ENCODE measurements at regions not wholly inside any gene's neighbourhood (a gene's known extent, or its start where the extent isn't known, plus 50 kb on each side); places are given as distances from the start of the nearest gene placed in this dataset.

DNA sequence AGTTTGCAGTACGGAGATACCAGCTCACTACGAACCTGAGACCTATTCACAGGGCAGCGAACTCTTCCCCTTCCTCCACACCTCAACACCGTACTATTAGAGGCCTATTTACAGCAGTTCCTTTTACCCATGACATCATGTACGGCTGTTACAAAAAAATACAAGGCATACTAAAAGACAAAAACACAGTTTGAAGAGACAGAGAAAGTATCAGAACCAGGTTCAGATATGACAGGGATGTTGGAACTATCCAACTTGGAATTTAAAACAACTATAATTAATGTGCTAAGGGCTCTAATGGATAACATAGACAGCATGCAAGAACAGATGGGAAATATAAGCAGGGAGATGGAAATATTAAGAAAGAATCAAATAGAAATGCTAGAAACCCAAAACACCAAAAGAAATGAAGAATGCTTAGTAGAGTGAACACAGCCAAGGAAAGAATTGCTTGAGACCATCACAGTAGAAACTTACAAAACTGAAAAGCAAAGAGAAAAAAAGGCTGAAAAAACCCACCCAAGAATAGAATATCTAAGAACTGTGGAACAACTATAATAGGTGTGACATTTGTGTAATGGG is 99.2 kb upstream of the ZNF521 start:
- no peak overlapping the region for H3K23ac ChIP-seq (ENCODE audit: low read depth, low read length)
- H2AK5ac ChIP-seq (ENCODE audit: low read depth, low read length): no peak overlapping the region
- DNase-seq: no peak
- no peak overlapping the region for H2BK20ac ChIP-seq (ENCODE audit: low read depth, low read length)
- intact Hi-C loops (cut with micrococcal nuclease) (no loop called here), in situ Hi-C loops (cut with MboI; ENCODE audit: low sequenced_read_pairs) (no loop called here), dilution Hi-C loops (cut with HindIII; ENCODE audit: low sequenced_read_pairs, unreplicated experiment) (no loop called here)
- no CpG with 5 or more reads among the region's 5 CpGs for WGBS, 2 experiments (ENCODE audit: extremely low coverage in 2 of 2, insufficient read length in 1 of 2)
- H3K14ac ChIP-seq (replicated peaks; ENCODE audit: low read depth, low read length): no peak overlapping the region
- no peak overlapping the region for H4K8ac ChIP-seq (ENCODE audit: low read depth in 2 of 2, low read length in 2 of 2)
- H3K27ac ChIP-seq (ENCODE audit: insufficient read depth, low read length): no peak overlapping the region
- no peak overlapping the region for H3K4ac ChIP-seq (ENCODE audit: low read depth, low read length)
- no peak overlapping the region for H3K9ac ChIP-seq (ENCODE audit: low read depth, low read length)
- peaks cover 2% of the 10 kb centered on the region; the same call in 1 of the 2 replicates for H3K4me1 ChIP-seq (ENCODE audit: control insufficient read depth, insufficient read depth, low read length)
- ATAC-seq (ENCODE audit: low read depth): no peak
- no peak overlapping the region for H2BK120ac ChIP-seq (ENCODE audit: low read depth, low read length)
- H4K5ac ChIP-seq (ENCODE audit: low read depth, low read length): no peak overlapping the region
- H3K4me3 ChIP-seq (ENCODE audit: insufficient read depth, low read depth, low read length): no peak overlapping the region
- no peak overlapping the region for H2BK5ac ChIP-seq (ENCODE audit: low read depth, low read length, poor library complexity, severe bottlenecking)
- H3K9me1 ChIP-seq (ENCODE audit: insufficient read depth, low read length): no peaks in the 10 kb centered on the region
- no peaks in the 10 kb centered on the region for H3K79me1 ChIP-seq (ENCODE audit: low read depth in 1 of 2, low read length in 2 of 2)
- no peak overlapping the region for H2AFZ ChIP-seq (replicated peaks; ENCODE audit: low read length, poor library complexity)
- no TSS peak for BruUV-seq (replicated peaks)
- H3K27me3 ChIP-seq (ENCODE audit: control insufficient read depth, insufficient read depth, low read length): no peaks in the 10 kb centered on the region
- H3K9me3 ChIP-seq (ENCODE audit: control insufficient read depth, insufficient read depth, low read length): peaks cover 2% of the 10 kb centered on the region; the same call in 1 of the 2 replicates
- H2AK9ac ChIP-seq (replicated peaks; ENCODE audit: low read depth, low read length, poor library complexity): no peak overlapping the region
- H3K36me3 ChIP-seq (ENCODE audit: control insufficient read depth, insufficient read depth, low read length): no peaks in the 10 kb centered on the region
- no peak for TF ChIP-seq CEBPB (IDR thresholded peaks at IDR 0.05; ENCODE audit: low read depth, low read length)
- TF ChIP-seq RCOR1 (IDR thresholded peaks at IDR 0.05; ENCODE audit: insufficient replicate concordance, low read length): no peak
- TF ChIP-seq RFX5 (IDR thresholded peaks at IDR 0.05; ENCODE audit: low read depth, low read length): no peak
- TF ChIP-seq POLR2A (IDR thresholded peaks at IDR 0.05; ENCODE audit: low read depth, low read length): no peak
- no peak for TF ChIP-seq BHLHE40 (IDR thresholded peaks at IDR 0.05; ENCODE audit: low read depth, low read length)
- no peak for TF ChIP-seq SMC3 (IDR thresholded peaks at IDR 0.05; ENCODE audit: low read depth, low read length)
- no peak for TF ChIP-seq RAD21 (IDR thresholded peaks at IDR 0.05; ENCODE audit: low read length)
- TF ChIP-seq MXI1 (IDR thresholded peaks at IDR 0.05; ENCODE audit: borderline replicate concordance, low read depth, low read length): no peak
- no peak for TF ChIP-seq NFE2L2 (IDR thresholded peaks at IDR 0.05; ENCODE audit: low read depth, low read length)
- TF ChIP-seq, protein P1, sequence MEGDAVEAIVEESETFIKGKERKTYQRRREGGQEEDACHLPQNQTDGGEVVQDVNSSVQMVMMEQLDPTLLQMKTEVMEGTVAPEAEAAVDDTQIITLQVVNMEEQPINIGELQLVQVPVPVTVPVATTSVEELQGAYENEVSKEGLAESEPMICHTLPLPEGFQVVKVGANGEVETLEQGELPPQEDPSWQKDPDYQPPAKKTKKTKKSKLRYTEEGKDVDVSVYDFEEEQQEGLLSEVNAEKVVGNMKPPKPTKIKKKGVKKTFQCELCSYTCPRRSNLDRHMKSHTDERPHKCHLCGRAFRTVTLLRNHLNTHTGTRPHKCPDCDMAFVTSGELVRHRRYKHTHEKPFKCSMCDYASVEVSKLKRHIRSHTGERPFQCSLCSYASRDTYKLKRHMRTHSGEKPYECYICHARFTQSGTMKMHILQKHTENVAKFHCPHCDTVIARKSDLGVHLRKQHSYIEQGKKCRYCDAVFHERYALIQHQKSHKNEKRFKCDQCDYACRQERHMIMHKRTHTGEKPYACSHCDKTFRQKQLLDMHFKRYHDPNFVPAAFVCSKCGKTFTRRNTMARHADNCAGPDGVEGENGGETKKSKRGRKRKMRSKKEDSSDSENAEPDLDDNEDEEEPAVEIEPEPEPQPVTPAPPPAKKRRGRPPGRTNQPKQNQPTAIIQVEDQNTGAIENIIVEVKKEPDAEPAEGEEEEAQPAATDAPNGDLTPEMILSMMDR (conservative IDR thresholded peaks at IDR 0.05; ENCODE audit: low read depth, low read length): no peak
- no peak for TF ChIP-seq MAZ (IDR thresholded peaks at IDR 0.05; ENCODE audit: borderline replicate concordance, low read depth, low read length)
- H3K56ac ChIP-seq (ENCODE audit: extremely low read depth, insufficient read depth, low read length): no peak overlapping the region
- H4K20me1 ChIP-seq (ENCODE audit: insufficient read depth, low read length): no peaks in the 10 kb centered on the region
- POLR2A ChIA-PET (ENCODE audit: unreplicated experiment): no interaction called here
- CTCF ChIA-PET: no interaction called here
- H3K4me2 ChIP-seq (ENCODE audit: low read depth, low read length): no peak overlapping the region
- no peak overlapping the region for H2BK15ac ChIP-seq (ENCODE audit: low read depth, low read length)
- no peak overlapping the region for H3K18ac ChIP-seq (ENCODE audit: low read depth, low read length)
- H4K91ac ChIP-seq (ENCODE audit: insufficient read depth, low read depth, low read length): no peak overlapping the region

All from IMR-90 (cell line).